Panc1 (cell line): ENCODE measurements at regions not wholly inside any gene's neighbourhood (a gene's known extent, or its start where the extent isn't known, plus 50 kb on each side); places are given as distances from the start of the nearest gene placed in this dataset.

Source experiments
- POLR2AphosphoS5 ChIP-seq: IDR thresholded peaks from 2 replicates; pipeline ENCODE4 v1.6.1; 2012; ENCODE audit warnings: mild to moderate bottlenecking, low read depth, low read length, moderate library complexity
- SIN3A ChIP-seq: IDR thresholded peaks from 2 replicates; pipeline ENCODE4 v1.6.1; 2012; ENCODE audit warnings: low read depth, mild to moderate bottlenecking, low read length, moderate library complexity, borderline replicate concordance; ENCODE audit not compliant: insufficient read depth
- TF ChIP-seq, protein P1 (sequence below): fragments of 450-650 bp; IDR thresholded peaks from 2 replicates; pipeline ENCODE4 v1.5.1; 2017; ENCODE audit warnings: mild to moderate bottlenecking

DNA sequence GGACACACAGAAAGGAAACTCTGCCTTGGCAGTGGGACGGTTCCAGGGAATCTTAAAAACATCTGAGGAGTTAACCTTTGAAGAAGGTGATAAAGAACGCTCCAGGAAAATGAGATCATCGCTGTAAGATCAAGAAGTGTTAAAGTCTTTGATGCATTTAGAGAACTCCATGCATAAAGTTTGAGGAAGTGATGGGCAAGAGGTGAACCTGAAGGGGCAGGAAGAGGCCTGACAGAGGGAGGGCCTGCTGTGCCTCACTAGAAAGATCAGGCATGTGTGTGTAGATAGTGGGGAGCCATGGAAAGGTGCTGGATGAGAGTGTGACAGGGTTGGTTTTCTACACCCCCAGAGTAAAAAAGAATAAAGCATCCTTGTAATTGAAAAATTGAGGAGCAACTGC, 889.2 kb downstream of the MCTP2 start:
- TF ChIP-seq, protein P1, sequence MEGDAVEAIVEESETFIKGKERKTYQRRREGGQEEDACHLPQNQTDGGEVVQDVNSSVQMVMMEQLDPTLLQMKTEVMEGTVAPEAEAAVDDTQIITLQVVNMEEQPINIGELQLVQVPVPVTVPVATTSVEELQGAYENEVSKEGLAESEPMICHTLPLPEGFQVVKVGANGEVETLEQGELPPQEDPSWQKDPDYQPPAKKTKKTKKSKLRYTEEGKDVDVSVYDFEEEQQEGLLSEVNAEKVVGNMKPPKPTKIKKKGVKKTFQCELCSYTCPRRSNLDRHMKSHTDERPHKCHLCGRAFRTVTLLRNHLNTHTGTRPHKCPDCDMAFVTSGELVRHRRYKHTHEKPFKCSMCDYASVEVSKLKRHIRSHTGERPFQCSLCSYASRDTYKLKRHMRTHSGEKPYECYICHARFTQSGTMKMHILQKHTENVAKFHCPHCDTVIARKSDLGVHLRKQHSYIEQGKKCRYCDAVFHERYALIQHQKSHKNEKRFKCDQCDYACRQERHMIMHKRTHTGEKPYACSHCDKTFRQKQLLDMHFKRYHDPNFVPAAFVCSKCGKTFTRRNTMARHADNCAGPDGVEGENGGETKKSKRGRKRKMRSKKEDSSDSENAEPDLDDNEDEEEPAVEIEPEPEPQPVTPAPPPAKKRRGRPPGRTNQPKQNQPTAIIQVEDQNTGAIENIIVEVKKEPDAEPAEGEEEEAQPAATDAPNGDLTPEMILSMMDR, result no peak
- TF ChIP-seq POLR2AphosphoS5, result no peak
- TF ChIP-seq SIN3A, result no peak
